ENCODE measurements at regions not wholly inside any gene's neighbourhood (a gene's known extent, or its start where the extent isn't known, plus 50 kb on each side); places are given as distances from the start of the nearest gene placed in this dataset.

DNA sequence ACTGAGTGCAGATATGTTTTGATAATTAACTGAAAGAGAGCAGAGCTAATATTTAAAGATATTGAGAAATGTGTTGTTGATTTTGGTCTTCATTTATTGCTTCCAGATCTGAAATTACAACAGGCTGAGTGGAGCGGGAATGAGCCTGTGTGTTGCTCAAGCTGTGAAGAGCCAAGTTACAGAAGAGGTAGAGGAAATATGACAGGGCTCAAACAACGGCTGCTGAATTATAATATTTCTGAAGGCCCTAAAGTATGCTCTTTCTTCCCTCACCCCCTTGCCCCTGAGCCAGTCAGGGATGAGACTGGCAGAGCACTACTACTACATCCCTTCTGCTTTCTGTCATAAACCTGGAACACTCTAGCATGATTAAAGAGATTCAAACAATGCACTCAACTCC is 115.6 kb downstream of the FANCF start:
- TF ChIP-seq, protein P1, sequence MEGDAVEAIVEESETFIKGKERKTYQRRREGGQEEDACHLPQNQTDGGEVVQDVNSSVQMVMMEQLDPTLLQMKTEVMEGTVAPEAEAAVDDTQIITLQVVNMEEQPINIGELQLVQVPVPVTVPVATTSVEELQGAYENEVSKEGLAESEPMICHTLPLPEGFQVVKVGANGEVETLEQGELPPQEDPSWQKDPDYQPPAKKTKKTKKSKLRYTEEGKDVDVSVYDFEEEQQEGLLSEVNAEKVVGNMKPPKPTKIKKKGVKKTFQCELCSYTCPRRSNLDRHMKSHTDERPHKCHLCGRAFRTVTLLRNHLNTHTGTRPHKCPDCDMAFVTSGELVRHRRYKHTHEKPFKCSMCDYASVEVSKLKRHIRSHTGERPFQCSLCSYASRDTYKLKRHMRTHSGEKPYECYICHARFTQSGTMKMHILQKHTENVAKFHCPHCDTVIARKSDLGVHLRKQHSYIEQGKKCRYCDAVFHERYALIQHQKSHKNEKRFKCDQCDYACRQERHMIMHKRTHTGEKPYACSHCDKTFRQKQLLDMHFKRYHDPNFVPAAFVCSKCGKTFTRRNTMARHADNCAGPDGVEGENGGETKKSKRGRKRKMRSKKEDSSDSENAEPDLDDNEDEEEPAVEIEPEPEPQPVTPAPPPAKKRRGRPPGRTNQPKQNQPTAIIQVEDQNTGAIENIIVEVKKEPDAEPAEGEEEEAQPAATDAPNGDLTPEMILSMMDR (conservative IDR thresholded peaks at IDR 0.05; ENCODE audit: low read length) = no peak
- no peak for TF ChIP-seq EZH2phosphoT487 (IDR thresholded peaks at IDR 0.05; ENCODE audit: borderline replicate concordance, low read depth, low read length)
